ENCODE measurements at regions not wholly inside any gene's neighbourhood (a gene's known extent, or its start where the extent isn't known, plus 50 kb on each side); places are given as distances from the start of the nearest gene placed in this dataset.

DNA sequence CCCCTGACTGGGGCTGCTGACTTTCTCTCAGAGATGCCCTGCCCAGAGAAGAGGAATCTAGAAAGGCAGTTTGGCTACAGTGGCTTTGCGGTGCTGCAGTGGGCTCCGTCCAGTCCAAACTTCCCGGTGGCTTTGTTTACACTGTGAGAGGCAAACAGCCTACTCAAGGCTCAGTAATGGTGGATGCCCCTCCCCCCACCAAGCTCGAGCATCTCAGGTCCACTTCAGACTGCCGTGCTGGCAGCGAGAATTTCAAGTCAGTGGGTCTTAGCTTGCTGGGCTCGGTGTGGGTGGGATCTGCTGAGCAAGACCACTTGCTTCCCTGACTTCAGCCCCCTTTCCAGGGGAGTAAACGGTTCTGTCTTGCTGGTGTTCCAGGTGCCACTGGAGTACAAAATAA lies 734.5 kb upstream of the LRRN3 start:
- no peak for DNase-seq (ENCODE audit: low spot score)
- TF ChIP-seq NR2F2 (IDR thresholded peaks at IDR 0.05) (no peak), EGR1 (IDR thresholded peaks at IDR 0.05; ENCODE audit: low read depth in 2 of 2) (no peak), TAF1 (conservative IDR thresholded peaks at IDR 0.05) (no peak), CTCF (IDR thresholded peaks at IDR 0.05; ENCODE audit: low read depth, low read length, missing input control) (no peak), YY1 (IDR thresholded peaks at IDR 0.05) (no peak)
- TF ChIP-seq, protein P1, sequence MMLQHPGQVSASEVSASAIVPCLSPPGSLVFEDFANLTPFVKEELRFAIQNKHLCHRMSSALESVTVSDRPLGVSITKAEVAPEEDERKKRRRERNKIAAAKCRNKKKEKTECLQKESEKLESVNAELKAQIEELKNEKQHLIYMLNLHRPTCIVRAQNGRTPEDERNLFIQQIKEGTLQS (IDR thresholded peaks at IDR 0.05) = no peak
- Histone ChIP-seq H3K9me3 (ENCODE audit: control insufficient read depth in 4 of 4, low read length in 3 of 4) (no peaks in the 10 kb centered on the region), H3K4me1 (ENCODE audit: control insufficient read depth in 4 of 4, insufficient read depth in 4 of 4, low read length in 3 of 4) (no peaks in the 10 kb centered on the region), H3K36me3 (ENCODE audit: control insufficient read depth in 4 of 4, insufficient read depth in 3 of 4, low read depth in 1 of 4, low read length in 3 of 4) (no peaks in the 10 kb centered on the region), H3K27ac (ENCODE audit: low read depth in 1 of 2, low read length in 2 of 2) (no peak overlapping the region), H3K9ac (ENCODE audit: low read depth in 1 of 2, low read length in 2 of 2) (no peak overlapping the region), H3K4me3 (ENCODE audit: low read depth in 1 of 3, low read length in 3 of 3) (no peak overlapping the region), H3K27me3 (ENCODE audit: control insufficient read depth in 4 of 4, insufficient read depth in 4 of 4, low read length in 3 of 4) (no peaks in the 10 kb centered on the region)
- WGBS = 60% methylated on average over 8 of the region's 8 CpGs

- H3K9ac ChIP-seq (ENCODE audit: low read depth in 1 of 2, low read length in 2 of 2) = no peak overlapping the region
- no peak overlapping the region for H3K27ac ChIP-seq (ENCODE audit: low read depth in 1 of 2, low read length in 2 of 2)
- H3K9me3 ChIP-seq (ENCODE audit: control insufficient read depth in 4 of 4, low read length in 3 of 4) = no peaks in the 10 kb centered on the region
- no peak overlapping the region for H3K4me3 ChIP-seq (ENCODE audit: low read depth in 1 of 3, low read length in 3 of 3)
- no peaks in the 10 kb centered on the region for H3K27me3 ChIP-seq (ENCODE audit: control insufficient read depth in 4 of 4, insufficient read depth in 4 of 4, low read length in 3 of 4)
- no peaks in the 10 kb centered on the region for H3K36me3 ChIP-seq (ENCODE audit: control insufficient read depth in 4 of 4, insufficient read depth in 3 of 4, low read depth in 1 of 4, low read length in 3 of 4)
- no peaks in the 10 kb centered on the region for H3K4me1 ChIP-seq (ENCODE audit: control insufficient read depth in 4 of 4, insufficient read depth in 4 of 4, low read length in 3 of 4)
- DNase-seq (ENCODE audit: low spot score) = no peak
- TF ChIP-seq TAF1 (conservative IDR thresholded peaks at IDR 0.05) = no peak
- TF ChIP-seq EGR1 (IDR thresholded peaks at IDR 0.05; ENCODE audit: low read depth in 2 of 2) = no peak
- TF ChIP-seq HNF4A (conservative IDR thresholded peaks at IDR 0.05) = no peak
- no peak for TF ChIP-seq RXRA (IDR thresholded peaks at IDR 0.05)
- no peak for TF ChIP-seq JUND (IDR thresholded peaks at IDR 0.05)
- TF ChIP-seq GABPA (IDR thresholded peaks at IDR 0.05 in 1 of 2, conservative IDR thresholded peaks at IDR 0.05 in 1 of 2) = no peak
- no peak for TF ChIP-seq HNF4G (IDR thresholded peaks at IDR 0.05)
- no peak for TF ChIP-seq FOXA1 (IDR thresholded peaks at IDR 0.05)
- no peak for TF ChIP-seq RAD21 (IDR thresholded peaks at IDR 0.05)
- no peak for TF ChIP-seq CTCF (IDR thresholded peaks at IDR 0.05; ENCODE audit: low read depth, low read length, missing input control)
- TF ChIP-seq, protein P1 (IDR thresholded peaks at IDR 0.05) = no peak
- TF ChIP-seq FOXA2 (IDR thresholded peaks at IDR 0.05) = no peak
- TF ChIP-seq ZBTB33 (IDR thresholded peaks at IDR 0.05) = no peak
- TF ChIP-seq, protein P2, sequence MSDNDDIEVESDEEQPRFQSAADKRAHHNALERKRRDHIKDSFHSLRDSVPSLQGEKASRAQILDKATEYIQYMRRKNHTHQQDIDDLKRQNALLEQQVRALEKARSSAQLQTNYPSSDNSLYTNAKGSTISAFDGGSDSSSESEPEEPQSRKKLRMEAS (IDR thresholded peaks at IDR 0.05) = no peak
- TF ChIP-seq NR2F2 (IDR thresholded peaks at IDR 0.05) = no peak
- no peak for TF ChIP-seq SP1 (IDR thresholded peaks at IDR 0.05)
- TF ChIP-seq REST (IDR thresholded peaks at IDR 0.05) = no peak
- no peak for TF ChIP-seq YY1 (IDR thresholded peaks at IDR 0.05)
- WGBS = 89% methylated on average over 1 of the region's 1 CpG
These were observed 732.9 kb upstream of the LRRN3 start for GRCh38 chr7:110358028-110358427.

Measured in liver (tissue), 8 donors.